ENCODE measurements at regions not wholly inside any gene's neighbourhood (a gene's known extent, or its start where the extent isn't known, plus 50 kb on each side); places are given as distances from the start of the nearest gene placed in this dataset.

GRCh38 chr6:133715270-133715669 is 173.6 kb upstream of the TCF21 start:
- Histone ChIP-seq H3K27me3 (ENCODE audit: control insufficient read depth in 4 of 4, insufficient read depth in 4 of 4, low read length in 3 of 4) (peaks cover 0 to 8% (median 0%) of the 10 kb centered on the region in 4 donors), H3K36me3 (ENCODE audit: control insufficient read depth in 4 of 4, insufficient read depth in 3 of 4, low read depth in 1 of 4, low read length in 3 of 4) (no peaks in the 10 kb centered on the region), H3K4me3 (ENCODE audit: low read depth in 1 of 3, low read length in 3 of 3) (no peak overlapping the region), H3K4me1 (ENCODE audit: control insufficient read depth in 4 of 4, insufficient read depth in 4 of 4, low read length in 3 of 4) (no peaks in the 10 kb centered on the region), H3K9me3 (ENCODE audit: control insufficient read depth in 4 of 4, low read length in 3 of 4) (no peaks in the 10 kb centered on the region), H3K9ac (ENCODE audit: low read depth in 1 of 2, low read length in 2 of 2) (no peak overlapping the region), H3K27ac (ENCODE audit: low read depth in 1 of 2, low read length in 2 of 2) (no peak overlapping the region)
- no peak for DNase-seq (ENCODE audit: low spot score)
- TF ChIP-seq FOXA2 (IDR thresholded peaks at IDR 0.05) = no peak
- no peak for TF ChIP-seq FOXA1 (IDR thresholded peaks at IDR 0.05)
- TF ChIP-seq NR2F2 (IDR thresholded peaks at IDR 0.05) = no peak
- no peak for TF ChIP-seq HNF4G (IDR thresholded peaks at IDR 0.05)
- no peak for TF ChIP-seq SP1 (IDR thresholded peaks at IDR 0.05)
- no peak for TF ChIP-seq RXRA (IDR thresholded peaks at IDR 0.05)
- TF ChIP-seq YY1 (IDR thresholded peaks at IDR 0.05) = no peak
- no peak for TF ChIP-seq EGR1 (IDR thresholded peaks at IDR 0.05; ENCODE audit: low read depth in 2 of 2)
- no peak for TF ChIP-seq REST (IDR thresholded peaks at IDR 0.05)
- TF ChIP-seq ATF3 (IDR thresholded peaks at IDR 0.05) = no peak
- no peak for TF ChIP-seq JUND (IDR thresholded peaks at IDR 0.05)
- TF ChIP-seq RAD21 (IDR thresholded peaks at IDR 0.05) = no peak
- TF ChIP-seq HNF4A (conservative IDR thresholded peaks at IDR 0.05) = no peak
- no peak for TF ChIP-seq MAX (IDR thresholded peaks at IDR 0.05)
- no peak for TF ChIP-seq TAF1 (conservative IDR thresholded peaks at IDR 0.05)
- no peak for TF ChIP-seq ZBTB33 (IDR thresholded peaks at IDR 0.05)
- TF ChIP-seq GABPA (IDR thresholded peaks at IDR 0.05 in 1 of 2, conservative IDR thresholded peaks at IDR 0.05 in 1 of 2) = no peak
- TF ChIP-seq CTCF (IDR thresholded peaks at IDR 0.05; ENCODE audit: low read depth, low read length, missing input control) = no peak
- WGBS = 66% methylated on average over 3 of the region's 3 CpGs
